HL-60 (cell line): ENCODE measurements at regions not wholly inside any gene's neighbourhood (a gene's known extent, or its start where the extent isn't known, plus 50 kb on each side); places are given as distances from the start of the nearest gene placed in this dataset.

Experiments used
- GABPA ChIP-seq: IDR thresholded peaks from 2 replicates; pipeline ENCODE4 v1.6.1; 2012; ENCODE audit warnings: low read depth
- POLR2AphosphoS5 ChIP-seq: IDR thresholded peaks from 2 replicates; pipeline ENCODE4 v1.6.1; 2012; ENCODE audit warnings: low read depth
- REST ChIP-seq: IDR thresholded peaks from 2 replicates; pipeline ENCODE4 v1.6.1; 2012; ENCODE audit warnings: low read depth; ENCODE audit not compliant: insufficient replicate concordance
- SPI1 ChIP-seq: IDR thresholded peaks from 2 replicates; pipeline ENCODE4 v1.6.1; 2012; ENCODE audit warnings: low read depth, mild to moderate bottlenecking, borderline replicate concordance
- TF ChIP-seq, protein P1 (sequence below): IDR thresholded peaks from one replicate; pipeline ENCODE4 v1.5.1; 2011; ENCODE audit warnings: low read length, control low read depth, inconsistent platforms; ENCODE audit not compliant: insufficient read depth

- TF ChIP-seq, protein P1, sequence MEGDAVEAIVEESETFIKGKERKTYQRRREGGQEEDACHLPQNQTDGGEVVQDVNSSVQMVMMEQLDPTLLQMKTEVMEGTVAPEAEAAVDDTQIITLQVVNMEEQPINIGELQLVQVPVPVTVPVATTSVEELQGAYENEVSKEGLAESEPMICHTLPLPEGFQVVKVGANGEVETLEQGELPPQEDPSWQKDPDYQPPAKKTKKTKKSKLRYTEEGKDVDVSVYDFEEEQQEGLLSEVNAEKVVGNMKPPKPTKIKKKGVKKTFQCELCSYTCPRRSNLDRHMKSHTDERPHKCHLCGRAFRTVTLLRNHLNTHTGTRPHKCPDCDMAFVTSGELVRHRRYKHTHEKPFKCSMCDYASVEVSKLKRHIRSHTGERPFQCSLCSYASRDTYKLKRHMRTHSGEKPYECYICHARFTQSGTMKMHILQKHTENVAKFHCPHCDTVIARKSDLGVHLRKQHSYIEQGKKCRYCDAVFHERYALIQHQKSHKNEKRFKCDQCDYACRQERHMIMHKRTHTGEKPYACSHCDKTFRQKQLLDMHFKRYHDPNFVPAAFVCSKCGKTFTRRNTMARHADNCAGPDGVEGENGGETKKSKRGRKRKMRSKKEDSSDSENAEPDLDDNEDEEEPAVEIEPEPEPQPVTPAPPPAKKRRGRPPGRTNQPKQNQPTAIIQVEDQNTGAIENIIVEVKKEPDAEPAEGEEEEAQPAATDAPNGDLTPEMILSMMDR = no peak
- TF ChIP-seq SPI1 (no peak), POLR2AphosphoS5 (no peak), REST (no peak), GABPA (no peak)
These were observed 207.1 kb downstream of the RAD51AP2 start for GRCh38 chr2:17311106-17311619.
